ENCODE measurements at regions not wholly inside any gene's neighbourhood (a gene's known extent, or its start where the extent isn't known, plus 50 kb on each side); places are given as distances from the start of the nearest gene placed in this dataset.

- Histone ChIP-seq H3K4me3 (no peak overlapping the region), H3K4me1 (no peaks in the 10 kb centered on the region), H3K9me3 (no peaks in the 10 kb centered on the region), H3K27me3 (no peaks in the 10 kb centered on the region), H3K36me3 (no peaks in the 10 kb centered on the region), H3K27ac (no peak overlapping the region)
- in situ Hi-C loops (cut with MboI; ENCODE audit: low sequenced_read_pairs in 4 of 4), result no loop called here
- intact Hi-C loops (cut with DNase I; ENCODE audit: low total_unique reads), result no loop called here
- ATAC-seq, result no peak
- TF ChIP-seq POLR2A (IDR thresholded peaks at IDR 0.05) (no peak), CTCF (IDR thresholded peaks at IDR 0.05 in 4 of 5, conservative IDR thresholded peaks at IDR 0.05 in 1 of 5) (no peak)
- no peak for DNase-seq
Observed at GRCh38 chr12:114964841-114965240, 280.9 kb upstream of the TBX3 start.

DNA sequence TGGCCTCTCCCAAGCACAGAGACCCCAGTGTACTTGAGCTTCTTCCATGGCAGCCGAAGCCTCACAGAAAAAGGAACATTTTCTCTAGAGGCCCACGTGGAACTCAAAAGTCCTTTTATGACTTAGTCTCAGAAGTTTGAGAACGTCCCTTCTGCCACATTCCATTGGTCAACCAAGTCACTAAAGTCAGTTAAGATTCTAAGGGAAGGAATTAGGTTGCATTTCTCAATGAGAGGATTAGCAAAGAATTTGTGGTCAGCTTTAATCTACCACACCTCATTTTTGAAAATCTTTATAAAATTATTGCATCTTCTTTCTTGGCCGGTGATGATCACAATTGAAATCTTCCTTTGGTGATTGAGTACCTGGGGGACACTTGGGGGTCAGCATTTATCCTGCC is 279.9 kb upstream of the TBX3 start:
- H3K9me3 ChIP-seq, result no peaks in the 10 kb centered on the region
- H3K4me1 ChIP-seq, result no peaks in the 10 kb centered on the region
- H3K27ac ChIP-seq, result no peak overlapping the region
- H3K4me3 ChIP-seq, result no peak overlapping the region
- TF ChIP-seq CTCF (IDR thresholded peaks at IDR 0.05 in 4 of 5, conservative IDR thresholded peaks at IDR 0.05 in 1 of 5) (no peak), POLR2A (IDR thresholded peaks at IDR 0.05) (no peak)
- intact Hi-C loops (cut with DNase I; ENCODE audit: low total_unique reads), result no loop called here
- DNase-seq (no peak), ATAC-seq (no peak)
- no peaks in the 10 kb centered on the region for H3K27me3 ChIP-seq
- no peaks in the 10 kb centered on the region for H3K36me3 ChIP-seq
- in situ Hi-C loops (cut with MboI; ENCODE audit: low sequenced_read_pairs in 4 of 4), result no loop called here

- TF ChIP-seq POLR2A (IDR thresholded peaks at IDR 0.05) (no peak), CTCF (IDR thresholded peaks at IDR 0.05 in 4 of 5, conservative IDR thresholded peaks at IDR 0.05 in 1 of 5) (no peak)
- Histone ChIP-seq H3K4me3 (no peak overlapping the region), H3K27me3 (no peaks in the 10 kb centered on the region), H3K9me3 (no peaks in the 10 kb centered on the region), H3K4me1 (no peaks in the 10 kb centered on the region), H3K36me3 (no peaks in the 10 kb centered on the region), H3K27ac (no peak overlapping the region)
- no peak for DNase-seq
- ATAC-seq, result no peak
- in situ Hi-C loops (cut with MboI; ENCODE audit: low sequenced_read_pairs in 4 of 4), result no loop called here
- intact Hi-C loops (cut with DNase I; ENCODE audit: low total_unique reads), result no loop called here
Observed at GRCh38 chr12:114961491-114961890, 277.5 kb upstream of the TBX3 start.

DNA sequence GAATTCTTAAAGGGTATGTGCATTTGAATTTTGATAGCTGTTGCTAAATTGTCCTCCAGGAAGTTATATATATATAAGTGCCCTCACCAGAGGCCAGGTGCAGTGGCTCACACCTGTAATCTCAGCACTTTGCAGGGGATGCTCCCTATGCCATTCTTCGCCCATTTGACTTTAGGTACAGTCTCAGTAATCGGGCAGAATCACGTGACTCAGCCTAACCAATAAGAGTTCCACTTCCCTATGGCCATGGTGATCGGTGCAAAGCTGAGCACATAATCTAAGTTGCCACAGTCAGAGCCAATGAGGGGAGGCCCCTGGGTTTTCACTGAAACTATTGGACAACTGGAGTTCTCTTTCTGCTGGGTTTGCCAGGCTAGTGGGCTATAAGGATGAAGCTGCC is 274.6 kb upstream of the TBX3 start:
- intact Hi-C loops (cut with DNase I; ENCODE audit: low total_unique reads), result no loop called here
- H3K9me3 ChIP-seq, result no peaks in the 10 kb centered on the region
- TF ChIP-seq POLR2A (IDR thresholded peaks at IDR 0.05) (no peak), CTCF (IDR thresholded peaks at IDR 0.05 in 4 of 5, conservative IDR thresholded peaks at IDR 0.05 in 1 of 5) (no peak)
- ATAC-seq (no peak), DNase-seq (no peak)
- H3K4me1 ChIP-seq, result no peaks in the 10 kb centered on the region
- H3K27me3 ChIP-seq, result no peaks in the 10 kb centered on the region
- no peak overlapping the region for H3K27ac ChIP-seq
- H3K4me3 ChIP-seq, result no peak overlapping the region
- H3K36me3 ChIP-seq, result no peaks in the 10 kb centered on the region
- in situ Hi-C loops (cut with MboI; ENCODE audit: low sequenced_read_pairs in 4 of 4), result no loop called here

DNA sequence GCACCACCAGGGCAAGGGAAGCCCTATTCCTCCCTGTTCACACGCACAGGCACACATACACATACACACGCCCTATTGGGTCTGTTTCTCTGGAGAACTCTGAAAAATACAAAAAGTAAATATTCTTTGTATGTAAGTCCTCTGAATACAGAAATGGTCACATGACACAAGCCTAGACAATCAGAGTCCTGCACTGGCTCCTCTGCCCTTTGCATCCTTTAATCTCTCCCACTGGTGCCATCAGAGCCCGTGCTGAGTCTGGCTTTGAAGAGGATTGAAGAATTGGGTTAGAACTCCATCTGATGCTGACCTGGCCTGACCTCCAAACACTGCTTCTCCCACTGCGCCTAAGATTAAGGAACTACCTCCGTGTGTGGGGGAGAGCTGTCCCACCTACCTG is 273.2 kb upstream of the TBX3 start:
- DNase-seq (no peak), ATAC-seq (no peak)
- no peak overlapping the region for H3K27ac ChIP-seq
- H3K27me3 ChIP-seq, result no peaks in the 10 kb centered on the region
- no peak for TF ChIP-seq POLR2A (IDR thresholded peaks at IDR 0.05)
- TF ChIP-seq CTCF (IDR thresholded peaks at IDR 0.05 in 4 of 5, conservative IDR thresholded peaks at IDR 0.05 in 1 of 5), result no peak
- H3K4me1 ChIP-seq, result no peaks in the 10 kb centered on the region
- no peak overlapping the region for H3K4me3 ChIP-seq
- H3K36me3 ChIP-seq, result no peaks in the 10 kb centered on the region
- intact Hi-C loops (cut with DNase I; ENCODE audit: low total_unique reads), result no loop called here
- no peaks in the 10 kb centered on the region for H3K9me3 ChIP-seq
- in situ Hi-C loops (cut with MboI; ENCODE audit: low sequenced_read_pairs in 4 of 4), result no loop called here

Data from gastrocnemius medialis (tissue), 4 donors.